ENCODE measurements at regions not wholly inside any gene's neighbourhood (a gene's known extent, or its start where the extent isn't known, plus 50 kb on each side); places are given as distances from the start of the nearest gene placed in this dataset.
A peak's percentile ranks its signal among the peaks of the same experiment; 100 is the strongest.

DNA sequence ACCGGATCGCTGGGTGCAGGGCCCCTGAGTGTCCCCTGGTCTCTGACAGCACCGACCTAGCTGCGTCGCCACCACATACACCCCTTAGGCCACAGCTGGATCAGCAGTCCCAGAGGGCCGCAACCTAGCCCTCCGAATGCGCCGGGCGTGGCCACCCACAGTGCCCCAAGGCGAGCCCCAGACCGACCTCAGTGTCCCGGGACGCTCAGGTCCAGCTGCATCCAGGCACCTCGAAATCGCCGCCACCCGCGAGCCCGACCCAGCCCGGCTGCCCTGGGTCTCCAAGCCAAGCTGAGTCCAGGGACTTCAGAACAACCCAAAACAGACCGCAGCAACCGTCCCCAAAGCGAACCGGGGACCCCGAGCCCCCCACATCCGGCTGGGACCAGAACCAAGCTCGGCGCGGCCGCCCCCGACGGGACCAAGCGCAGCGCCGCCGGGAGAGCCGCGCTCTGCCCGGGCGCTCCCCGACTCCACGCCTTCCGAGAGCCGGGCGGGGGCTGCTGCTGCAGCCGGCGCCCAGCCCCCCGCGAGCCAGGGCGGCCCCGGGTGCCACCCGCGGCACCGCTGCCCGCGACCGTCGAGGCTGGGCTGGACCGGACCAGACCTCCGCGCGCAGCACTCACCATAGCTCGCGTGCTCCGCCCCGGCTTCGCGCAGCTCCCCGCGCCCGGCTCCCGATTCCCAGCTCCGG, 54.6 kb upstream of the ECE1 start (continued):
- TF ChIP-seq, protein P1, sequence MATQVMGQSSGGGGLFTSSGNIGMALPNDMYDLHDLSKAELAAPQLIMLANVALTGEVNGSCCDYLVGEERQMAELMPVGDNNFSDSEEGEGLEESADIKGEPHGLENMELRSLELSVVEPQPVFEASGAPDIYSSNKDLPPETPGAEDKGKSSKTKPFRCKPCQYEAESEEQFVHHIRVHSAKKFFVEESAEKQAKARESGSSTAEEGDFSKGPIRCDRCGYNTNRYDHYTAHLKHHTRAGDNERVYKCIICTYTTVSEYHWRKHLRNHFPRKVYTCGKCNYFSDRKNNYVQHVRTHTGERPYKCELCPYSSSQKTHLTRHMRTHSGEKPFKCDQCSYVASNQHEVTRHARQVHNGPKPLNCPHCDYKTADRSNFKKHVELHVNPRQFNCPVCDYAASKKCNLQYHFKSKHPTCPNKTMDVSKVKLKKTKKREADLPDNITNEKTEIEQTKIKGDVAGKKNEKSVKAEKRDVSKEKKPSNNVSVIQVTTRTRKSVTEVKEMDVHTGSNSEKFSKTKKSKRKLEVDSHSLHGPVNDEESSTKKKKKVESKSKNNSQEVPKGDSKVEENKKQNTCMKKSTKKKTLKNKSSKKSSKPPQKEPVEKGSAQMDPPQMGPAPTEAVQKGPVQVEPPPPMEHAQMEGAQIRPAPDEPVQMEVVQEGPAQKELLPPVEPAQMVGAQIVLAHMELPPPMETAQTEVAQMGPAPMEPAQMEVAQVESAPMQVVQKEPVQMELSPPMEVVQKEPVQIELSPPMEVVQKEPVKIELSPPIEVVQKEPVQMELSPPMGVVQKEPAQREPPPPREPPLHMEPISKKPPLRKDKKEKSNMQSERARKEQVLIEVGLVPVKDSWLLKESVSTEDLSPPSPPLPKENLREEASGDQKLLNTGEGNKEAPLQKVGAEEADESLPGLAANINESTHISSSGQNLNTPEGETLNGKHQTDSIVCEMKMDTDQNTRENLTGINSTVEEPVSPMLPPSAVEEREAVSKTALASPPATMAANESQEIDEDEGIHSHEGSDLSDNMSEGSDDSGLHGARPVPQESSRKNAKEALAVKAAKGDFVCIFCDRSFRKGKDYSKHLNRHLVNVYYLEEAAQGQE (IDR thresholded peaks at IDR 0.05; ENCODE audit: borderline replicate concordance), result 0 out of 2 replicates have a peak, but pooled peaks have one; percentile 12
- TF ChIP-seq, protein P1 (CRISPR knock-in tag; IDR thresholded peaks at IDR 0.05; ENCODE audit: low read depth), result peak; percentile 65; the same call in 1 of the 2 replicates
- peak; percentile 24 for TF ChIP-seq ZFX (CRISPR knock-in tag; IDR thresholded peaks at IDR 0.05)
- TF ChIP-seq SMAD4 (CRISPR knock-in tag; conservative IDR thresholded peaks at IDR 0.05), result no peak
- TF ChIP-seq NFIC (IDR thresholded peaks at IDR 0.05), result peak; percentile 59
- TF ChIP-seq, protein P2, sequence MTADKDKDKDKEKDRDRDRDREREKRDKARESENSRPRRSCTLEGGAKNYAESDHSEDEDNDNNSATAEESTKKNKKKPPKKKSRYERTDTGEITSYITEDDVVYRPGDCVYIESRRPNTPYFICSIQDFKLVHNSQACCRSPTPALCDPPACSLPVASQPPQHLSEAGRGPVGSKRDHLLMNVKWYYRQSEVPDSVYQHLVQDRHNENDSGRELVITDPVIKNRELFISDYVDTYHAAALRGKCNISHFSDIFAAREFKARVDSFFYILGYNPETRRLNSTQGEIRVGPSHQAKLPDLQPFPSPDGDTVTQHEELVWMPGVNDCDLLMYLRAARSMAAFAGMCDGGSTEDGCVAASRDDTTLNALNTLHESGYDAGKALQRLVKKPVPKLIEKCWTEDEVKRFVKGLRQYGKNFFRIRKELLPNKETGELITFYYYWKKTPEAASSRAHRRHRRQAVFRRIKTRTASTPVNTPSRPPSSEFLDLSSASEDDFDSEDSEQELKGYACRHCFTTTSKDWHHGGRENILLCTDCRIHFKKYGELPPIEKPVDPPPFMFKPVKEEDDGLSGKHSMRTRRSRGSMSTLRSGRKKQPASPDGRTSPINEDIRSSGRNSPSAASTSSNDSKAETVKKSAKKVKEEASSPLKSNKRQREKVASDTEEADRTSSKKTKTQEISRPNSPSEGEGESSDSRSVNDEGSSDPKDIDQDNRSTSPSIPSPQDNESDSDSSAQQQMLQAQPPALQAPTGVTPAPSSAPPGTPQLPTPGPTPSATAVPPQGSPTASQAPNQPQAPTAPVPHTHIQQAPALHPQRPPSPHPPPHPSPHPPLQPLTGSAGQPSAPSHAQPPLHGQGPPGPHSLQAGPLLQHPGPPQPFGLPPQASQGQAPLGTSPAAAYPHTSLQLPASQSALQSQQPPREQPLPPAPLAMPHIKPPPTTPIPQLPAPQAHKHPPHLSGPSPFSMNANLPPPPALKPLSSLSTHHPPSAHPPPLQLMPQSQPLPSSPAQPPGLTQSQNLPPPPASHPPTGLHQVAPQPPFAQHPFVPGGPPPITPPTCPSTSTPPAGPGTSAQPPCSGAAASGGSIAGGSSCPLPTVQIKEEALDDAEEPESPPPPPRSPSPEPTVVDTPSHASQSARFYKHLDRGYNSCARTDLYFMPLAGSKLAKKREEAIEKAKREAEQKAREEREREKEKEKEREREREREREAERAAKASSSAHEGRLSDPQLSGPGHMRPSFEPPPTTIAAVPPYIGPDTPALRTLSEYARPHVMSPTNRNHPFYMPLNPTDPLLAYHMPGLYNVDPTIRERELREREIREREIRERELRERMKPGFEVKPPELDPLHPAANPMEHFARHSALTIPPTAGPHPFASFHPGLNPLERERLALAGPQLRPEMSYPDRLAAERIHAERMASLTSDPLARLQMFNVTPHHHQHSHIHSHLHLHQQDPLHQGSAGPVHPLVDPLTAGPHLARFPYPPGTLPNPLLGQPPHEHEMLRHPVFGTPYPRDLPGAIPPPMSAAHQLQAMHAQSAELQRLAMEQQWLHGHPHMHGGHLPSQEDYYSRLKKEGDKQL (CRISPR knock-in tag; IDR thresholded peaks at IDR 0.05; ENCODE audit: borderline replicate concordance), result 0 out of 2 replicates have a peak, but pooled peaks have one; percentile 21
- TF ChIP-seq ZNF41 (CRISPR knock-in tag; conservative IDR thresholded peaks at IDR 0.05), result no peak
- TF ChIP-seq, protein P3, sequence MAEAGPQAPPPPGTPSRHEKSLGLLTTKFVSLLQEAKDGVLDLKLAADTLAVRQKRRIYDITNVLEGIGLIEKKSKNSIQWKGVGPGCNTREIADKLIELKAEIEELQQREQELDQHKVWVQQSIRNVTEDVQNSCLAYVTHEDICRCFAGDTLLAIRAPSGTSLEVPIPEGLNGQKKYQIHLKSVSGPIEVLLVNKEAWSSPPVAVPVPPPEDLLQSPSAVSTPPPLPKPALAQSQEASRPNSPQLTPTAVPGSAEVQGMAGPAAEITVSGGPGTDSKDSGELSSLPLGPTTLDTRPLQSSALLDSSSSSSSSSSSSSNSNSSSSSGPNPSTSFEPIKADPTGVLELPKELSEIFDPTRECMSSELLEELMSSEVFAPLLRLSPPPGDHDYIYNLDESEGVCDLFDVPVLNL (CRISPR knock-in tag; IDR thresholded peaks at IDR 0.05; ENCODE audit: low read depth), result no peak

Data from K562 (cell line).